ENCODE measurements at regions not wholly inside any gene's neighbourhood (a gene's known extent, or its start where the extent isn't known, plus 50 kb on each side); places are given as distances from the start of the nearest gene placed in this dataset.

GRCh38 chr14:62102349-62102725 lies 340.1 kb downstream of the SNAPC1 start:
- H3K79me2 ChIP-seq (ENCODE audit: control insufficient read depth, insufficient read depth, low read length, poor library complexity): no peaks in the 10 kb centered on the region
- H4K8ac ChIP-seq (ENCODE audit: low read depth, low read length): no peak overlapping the region
- H3K27me3 ChIP-seq (ENCODE audit: insufficient read depth, low read length): no peaks in the 10 kb centered on the region
- no peak overlapping the region for H3K4me3 ChIP-seq (ENCODE audit: low read depth, low read length)
- no peak overlapping the region for H3K4ac ChIP-seq (ENCODE audit: low read depth, low read length)
- no CpG with 5 or more reads among the region's 3 CpGs for WGBS (ENCODE audit: extremely low coverage, insufficient coverage, insufficient read length)
- H4K12ac ChIP-seq (ENCODE audit: low read depth, low read length): no peak overlapping the region
- no peak overlapping the region for H2AFZ ChIP-seq (ENCODE audit: insufficient read depth, low read length, poor library complexity)
- no peak overlapping the region for H2BK120ac ChIP-seq (ENCODE audit: insufficient read depth, low read length, poor library complexity)
- H2BK5ac ChIP-seq (ENCODE audit: low read depth, low read length, poor library complexity): no peak overlapping the region
- no peak overlapping the region for H3K4me2 ChIP-seq (ENCODE audit: low read length)
- no peaks in the 10 kb centered on the region for H3K36me3 ChIP-seq (ENCODE audit: control insufficient read depth in 1 of 2, insufficient read depth in 2 of 2, low read length in 2 of 2)
- no peak overlapping the region for H3K14ac ChIP-seq (ENCODE audit: low read length)
- H3K23ac ChIP-seq (ENCODE audit: low read length): no peak overlapping the region
- H3K18ac ChIP-seq (ENCODE audit: low read length): no peak overlapping the region
- DNase-seq: no peak
- H3K27ac ChIP-seq (ENCODE audit: low read depth, low read length): no peak overlapping the region
- H2AK5ac ChIP-seq (ENCODE audit: low read length): no peak overlapping the region
- H2BK12ac ChIP-seq (ENCODE audit: low read length): no peak overlapping the region
- H3K9me3 ChIP-seq (ENCODE audit: insufficient read depth, low read depth, low read length): no peaks in the 10 kb centered on the region
- no peaks in the 10 kb centered on the region for H3K4me1 ChIP-seq (ENCODE audit: control insufficient read depth in 1 of 2, insufficient read depth in 2 of 2, low read length in 2 of 2)
- no peak overlapping the region for H4K91ac ChIP-seq (ENCODE audit: low read depth, low read length)
- H3K9ac ChIP-seq (ENCODE audit: low read length): no peak overlapping the region
- no peaks in the 10 kb centered on the region for H3K79me1 ChIP-seq (ENCODE audit: low read length)

GRCh38 chr14:62103464-62103863 lies 341.2 kb downstream of the SNAPC1 start:
- Histone ChIP-seq H3K9me3 (ENCODE audit: insufficient read depth, low read depth, low read length) (no peaks in the 10 kb centered on the region), H3K4me1 (ENCODE audit: control insufficient read depth in 1 of 2, insufficient read depth in 2 of 2, low read length in 2 of 2) (no peaks in the 10 kb centered on the region), H3K18ac (ENCODE audit: low read length) (no peak overlapping the region), H3K4ac (ENCODE audit: low read depth, low read length) (no peak overlapping the region), H2AFZ (ENCODE audit: insufficient read depth, low read length, poor library complexity) (no peak overlapping the region), H2BK12ac (ENCODE audit: low read length) (no peak overlapping the region), H3K4me3 (ENCODE audit: low read depth, low read length) (no peak overlapping the region), H3K27me3 (ENCODE audit: insufficient read depth, low read length) (no peaks in the 10 kb centered on the region), H3K36me3 (ENCODE audit: control insufficient read depth in 1 of 2, insufficient read depth in 2 of 2, low read length in 2 of 2) (no peaks in the 10 kb centered on the region), H3K14ac (ENCODE audit: low read length) (no peak overlapping the region), H3K9ac (ENCODE audit: low read length) (no peak overlapping the region), H4K12ac (ENCODE audit: low read depth, low read length) (no peak overlapping the region), H3K79me1 (ENCODE audit: low read length) (no peaks in the 10 kb centered on the region), H4K8ac (ENCODE audit: low read depth, low read length) (no peak overlapping the region), H4K91ac (ENCODE audit: low read depth, low read length) (no peak overlapping the region), H3K27ac (ENCODE audit: low read depth, low read length) (no peak overlapping the region), H2AK5ac (ENCODE audit: low read length) (no peak overlapping the region), H3K4me2 (ENCODE audit: low read length) (no peak overlapping the region), H3K23ac (ENCODE audit: low read length) (no peak overlapping the region), H2BK120ac (ENCODE audit: insufficient read depth, low read length, poor library complexity) (no peak overlapping the region), H2BK5ac (ENCODE audit: low read depth, low read length, poor library complexity) (no peak overlapping the region), H3K79me2 (ENCODE audit: control insufficient read depth, insufficient read depth, low read length, poor library complexity) (no peaks in the 10 kb centered on the region)
- WGBS (ENCODE audit: extremely low coverage, insufficient coverage, insufficient read length): no CpG with 5 or more reads among the region's 4 CpGs
- no peak for DNase-seq

- H2BK120ac ChIP-seq (ENCODE audit: insufficient read depth, low read length, poor library complexity): no peak overlapping the region
- H3K27ac ChIP-seq (ENCODE audit: low read depth, low read length): no peak overlapping the region
- H3K79me2 ChIP-seq (ENCODE audit: control insufficient read depth, insufficient read depth, low read length, poor library complexity): no peaks in the 10 kb centered on the region
- no peak overlapping the region for H3K4ac ChIP-seq (ENCODE audit: low read depth, low read length)
- no peak overlapping the region for H4K12ac ChIP-seq (ENCODE audit: low read depth, low read length)
- H3K36me3 ChIP-seq (ENCODE audit: control insufficient read depth in 1 of 2, insufficient read depth in 2 of 2, low read length in 2 of 2): no peaks in the 10 kb centered on the region
- no peaks in the 10 kb centered on the region for H3K4me1 ChIP-seq (ENCODE audit: control insufficient read depth in 1 of 2, insufficient read depth in 2 of 2, low read length in 2 of 2)
- no peak overlapping the region for H4K8ac ChIP-seq (ENCODE audit: low read depth, low read length)
- no peak overlapping the region for H3K4me2 ChIP-seq (ENCODE audit: low read length)
- no peak for DNase-seq
- H2BK12ac ChIP-seq (ENCODE audit: low read length): no peak overlapping the region
- H3K27me3 ChIP-seq (ENCODE audit: insufficient read depth, low read length): no peaks in the 10 kb centered on the region
- no peaks in the 10 kb centered on the region for H3K9me3 ChIP-seq (ENCODE audit: insufficient read depth, low read depth, low read length)
- no peak overlapping the region for H2BK5ac ChIP-seq (ENCODE audit: low read depth, low read length, poor library complexity)
- no peak overlapping the region for H4K91ac ChIP-seq (ENCODE audit: low read depth, low read length)
- no peak overlapping the region for H3K18ac ChIP-seq (ENCODE audit: low read length)
- no peaks in the 10 kb centered on the region for H3K79me1 ChIP-seq (ENCODE audit: low read length)
- no peak overlapping the region for H3K23ac ChIP-seq (ENCODE audit: low read length)
- no peak overlapping the region for H2AK5ac ChIP-seq (ENCODE audit: low read length)
- no peak overlapping the region for H3K4me3 ChIP-seq (ENCODE audit: low read depth, low read length)
- H3K9ac ChIP-seq (ENCODE audit: low read length): no peak overlapping the region
- H2AFZ ChIP-seq (ENCODE audit: insufficient read depth, low read length, poor library complexity): no peak overlapping the region
- H3K14ac ChIP-seq (ENCODE audit: low read length): no peak overlapping the region
These were observed 348.7 kb downstream of the SNAPC1 start for GRCh38 chr14:62110941-62111340.

- no peak overlapping the region for H3K9ac ChIP-seq (ENCODE audit: low read length)
- H3K79me1 ChIP-seq (ENCODE audit: low read length): peaks cover 1% of the 10 kb centered on the region
- no peak overlapping the region for H2AK5ac ChIP-seq (ENCODE audit: low read length)
- H4K8ac ChIP-seq (ENCODE audit: low read depth, low read length): peak overlapping the region; percentile 7
- peaks cover 2% of the 10 kb centered on the region for H3K9me3 ChIP-seq (ENCODE audit: insufficient read depth, low read depth, low read length)
- H3K4me2 ChIP-seq (ENCODE audit: low read length): peak overlapping the region; percentile 77
- H3K79me2 ChIP-seq (ENCODE audit: control insufficient read depth, insufficient read depth, low read length, poor library complexity): no peaks in the 10 kb centered on the region
- no CpG with 5 or more reads among the region's 56 CpGs for WGBS (ENCODE audit: extremely low coverage, insufficient coverage, insufficient read length)
- H3K27ac ChIP-seq (ENCODE audit: low read depth, low read length): no peak overlapping the region
- no peak overlapping the region for H3K14ac ChIP-seq (ENCODE audit: low read length)
- peak; percentile 65 to 70 for DNase-seq
- H3K4ac ChIP-seq (ENCODE audit: low read depth, low read length): no peak overlapping the region
- H4K12ac ChIP-seq (ENCODE audit: low read depth, low read length): no peak overlapping the region
- no peak overlapping the region for H4K91ac ChIP-seq (ENCODE audit: low read depth, low read length)
- H3K27me3 ChIP-seq (ENCODE audit: insufficient read depth, low read length): peaks cover 2% of the 10 kb centered on the region
- no peak overlapping the region for H2AFZ ChIP-seq (ENCODE audit: insufficient read depth, low read length, poor library complexity)
- H2BK120ac ChIP-seq (ENCODE audit: insufficient read depth, low read length, poor library complexity): no peak overlapping the region
- H3K23ac ChIP-seq (ENCODE audit: low read length): no peak overlapping the region
- peaks cover 6 to 8% of the 10 kb centered on the region in 2 experiments for H3K4me1 ChIP-seq (ENCODE audit: control insufficient read depth in 1 of 2, insufficient read depth in 2 of 2, low read length in 2 of 2)
- H3K4me3 ChIP-seq (ENCODE audit: low read depth, low read length): peak overlapping the region; percentile 48
- H2BK5ac ChIP-seq (ENCODE audit: low read depth, low read length, poor library complexity): no peak overlapping the region
- H3K18ac ChIP-seq (ENCODE audit: low read length): no peak overlapping the region
- H2BK12ac ChIP-seq (ENCODE audit: low read length): no peak overlapping the region
- no peaks in the 10 kb centered on the region for H3K36me3 ChIP-seq (ENCODE audit: control insufficient read depth in 1 of 2, insufficient read depth in 2 of 2, low read length in 2 of 2)
These were observed 355.0 kb downstream of the SNAPC1 start for GRCh38 chr14:62117010-62117750.

Data from trophoblast cell (in vitro differentiated cells and primary cell).